SK-N-SH treated with all-trans-retinoic acid at 6 μM for 48 hours (cell line): ENCODE measurements at regions not wholly inside any gene's neighbourhood (a gene's known extent, or its start where the extent isn't known, plus 50 kb on each side); places are given as distances from the start of the nearest gene placed in this dataset.

Experiments used
- BACH2 ChIP-seq: fragments of 250-450 bp; sonication (Bioruptor Pico); IDR thresholded peaks from 2 replicates; pipeline ENCODE4 v1.9.0; 2021; ENCODE audit warnings: mild to moderate bottlenecking, borderline replicate concordance
- CSDC2 ChIP-seq: fragments of 250-450 bp; sonication (Bioruptor Pico); IDR thresholded peaks from 2 replicates; pipeline ENCODE4 v1.5.0; 2020; ENCODE audit warnings: mild to moderate bottlenecking, moderate library complexity
- ESRRG ChIP-seq: fragments of 250-450 bp; sonication (Bioruptor Pico); IDR thresholded peaks from 2 replicates; pipeline ENCODE4 v1.6.1; 2021; ENCODE audit warnings: mild to moderate bottlenecking
- ISL1 ChIP-seq: fragments of 250-450 bp; sonication (Bioruptor Pico); IDR thresholded peaks from 2 replicates; pipeline ENCODE4 v2.1.2; 2022; ENCODE audit warnings: mild to moderate bottlenecking, moderate library complexity
- OSR1 ChIP-seq: fragments of 250-450 bp; sonication (Bioruptor Pico); IDR thresholded peaks from 2 replicates; pipeline ENCODE4 v1.8.0; 2022; ENCODE audit warnings: moderate library complexity, mild to moderate bottlenecking, inconsistent platforms
- PPARA ChIP-seq: fragments of 250-450 bp; sonication (Bioruptor Pico); IDR thresholded peaks from 2 replicates; pipeline ENCODE4 v1.5.0; 2020; ENCODE audit warnings: mild to moderate bottlenecking, borderline replicate concordance
- ZFP3 ChIP-seq: fragments of 250-450 bp; sonication (Bioruptor Pico); IDR thresholded peaks from 2 replicates; pipeline ENCODE4 v1.5.0; 2020; ENCODE audit warnings: mild to moderate bottlenecking, moderate library complexity
- ZFP30 ChIP-seq: fragments of 450-650 bp; formaldehyde crosslinking; IDR thresholded peaks from 2 replicates; pipeline ENCODE4 v1.5.0; 2022; ENCODE audit warnings: mild to moderate bottlenecking, moderate library complexity
- ZNF70 ChIP-seq: fragments of 450-650 bp; formaldehyde crosslinking; IDR thresholded peaks from 2 replicates; pipeline ENCODE4 v1.5.0; 2020; ENCODE audit warnings: mild to moderate bottlenecking, moderate library complexity
- TF ChIP-seq, protein P1 (sequence below): fragments of 250-450 bp; sonication (Bioruptor Pico); IDR thresholded peaks from 2 replicates; pipeline ENCODE4 v1.5.1; 2020; ENCODE audit warnings: low read depth, mild to moderate bottlenecking, moderate library complexity
- TF ChIP-seq, protein P2 (sequence below): fragments of 250-450 bp; sonication (Bioruptor Pico); IDR thresholded peaks from 2 replicates; pipeline ENCODE4 v1.5.1; 2021; ENCODE audit warnings: mild to moderate bottlenecking, moderate library complexity
- TF ChIP-seq, protein P3 (sequence below): fragments of 250-450 bp; sonication (Bioruptor Pico); IDR thresholded peaks from 2 replicates; pipeline ENCODE4 v1.5.0; 2020; ENCODE audit warnings: mild to moderate bottlenecking, moderate library complexity
- TF ChIP-seq, protein P4 (sequence below): fragments of 250-450 bp; sonication (Bioruptor Pico); IDR thresholded peaks from 2 replicates; pipeline ENCODE4 v1.8.0; 2020; ENCODE audit warnings: mild to moderate bottlenecking, moderate library complexity, borderline replicate concordance

DNA sequence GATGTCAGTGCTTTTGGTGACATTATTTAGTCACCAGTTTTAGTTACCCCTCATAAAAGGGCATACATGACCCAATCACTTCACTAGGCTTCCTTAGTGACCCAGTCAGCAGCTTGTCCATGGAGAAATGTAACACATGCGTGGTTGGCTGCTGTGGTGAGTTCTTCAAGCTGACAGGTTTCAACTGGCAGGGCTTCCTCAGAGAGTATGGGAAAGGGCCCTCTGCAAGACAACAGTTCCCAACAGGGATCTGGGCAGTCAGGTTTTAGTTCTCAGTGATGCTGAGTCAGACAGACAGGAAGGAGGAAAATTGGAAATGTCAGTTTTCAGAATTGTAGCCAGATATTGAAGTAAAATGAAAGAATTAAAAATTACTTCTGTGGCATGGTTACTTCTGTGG lies 282.5 kb downstream of the TBL1XR1 start:
- TF ChIP-seq, protein P1, sequence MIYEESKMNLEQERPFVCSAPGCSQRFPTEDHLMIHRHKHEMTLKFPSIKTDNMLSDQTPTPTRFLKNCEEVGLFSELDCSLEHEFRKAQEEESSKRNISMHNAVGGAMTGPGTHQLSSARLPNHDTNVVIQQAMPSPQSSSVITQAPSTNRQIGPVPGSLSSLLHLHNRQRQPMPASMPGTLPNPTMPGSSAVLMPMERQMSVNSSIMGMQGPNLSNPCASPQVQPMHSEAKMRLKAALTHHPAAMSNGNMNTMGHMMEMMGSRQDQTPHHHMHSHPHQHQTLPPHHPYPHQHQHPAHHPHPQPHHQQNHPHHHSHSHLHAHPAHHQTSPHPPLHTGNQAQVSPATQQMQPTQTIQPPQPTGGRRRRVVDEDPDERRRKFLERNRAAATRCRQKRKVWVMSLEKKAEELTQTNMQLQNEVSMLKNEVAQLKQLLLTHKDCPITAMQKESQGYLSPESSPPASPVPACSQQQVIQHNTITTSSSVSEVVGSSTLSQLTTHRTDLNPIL (CRISPR knock-in tag) = no peak
- TF ChIP-seq ESRRG = no peak
- TF ChIP-seq, protein P2, sequence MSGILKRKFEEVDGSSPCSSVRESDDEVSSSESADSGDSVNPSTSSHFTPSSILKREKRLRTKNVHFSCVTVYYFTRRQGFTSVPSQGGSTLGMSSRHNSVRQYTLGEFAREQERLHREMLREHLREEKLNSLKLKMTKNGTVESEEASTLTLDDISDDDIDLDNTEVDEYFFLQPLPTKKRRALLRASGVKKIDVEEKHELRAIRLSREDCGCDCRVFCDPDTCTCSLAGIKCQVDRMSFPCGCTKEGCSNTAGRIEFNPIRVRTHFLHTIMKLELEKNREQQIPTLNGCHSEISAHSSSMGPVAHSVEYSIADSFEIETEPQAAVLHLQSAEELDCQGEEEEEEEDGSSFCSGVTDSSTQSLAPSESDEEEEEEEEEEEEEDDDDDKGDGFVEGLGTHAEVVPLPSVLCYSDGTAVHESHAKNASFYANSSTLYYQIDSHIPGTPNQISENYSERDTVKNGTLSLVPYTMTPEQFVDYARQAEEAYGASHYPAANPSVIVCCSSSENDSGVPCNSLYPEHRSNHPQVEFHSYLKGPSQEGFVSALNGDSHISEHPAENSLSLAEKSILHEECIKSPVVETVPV (CRISPR knock-in tag) = no peak
- no peak for TF ChIP-seq PPARA
- no peak for TF ChIP-seq ZFP30 (CRISPR knock-in tag)
- no peak for TF ChIP-seq CSDC2
- TF ChIP-seq, protein P3, sequence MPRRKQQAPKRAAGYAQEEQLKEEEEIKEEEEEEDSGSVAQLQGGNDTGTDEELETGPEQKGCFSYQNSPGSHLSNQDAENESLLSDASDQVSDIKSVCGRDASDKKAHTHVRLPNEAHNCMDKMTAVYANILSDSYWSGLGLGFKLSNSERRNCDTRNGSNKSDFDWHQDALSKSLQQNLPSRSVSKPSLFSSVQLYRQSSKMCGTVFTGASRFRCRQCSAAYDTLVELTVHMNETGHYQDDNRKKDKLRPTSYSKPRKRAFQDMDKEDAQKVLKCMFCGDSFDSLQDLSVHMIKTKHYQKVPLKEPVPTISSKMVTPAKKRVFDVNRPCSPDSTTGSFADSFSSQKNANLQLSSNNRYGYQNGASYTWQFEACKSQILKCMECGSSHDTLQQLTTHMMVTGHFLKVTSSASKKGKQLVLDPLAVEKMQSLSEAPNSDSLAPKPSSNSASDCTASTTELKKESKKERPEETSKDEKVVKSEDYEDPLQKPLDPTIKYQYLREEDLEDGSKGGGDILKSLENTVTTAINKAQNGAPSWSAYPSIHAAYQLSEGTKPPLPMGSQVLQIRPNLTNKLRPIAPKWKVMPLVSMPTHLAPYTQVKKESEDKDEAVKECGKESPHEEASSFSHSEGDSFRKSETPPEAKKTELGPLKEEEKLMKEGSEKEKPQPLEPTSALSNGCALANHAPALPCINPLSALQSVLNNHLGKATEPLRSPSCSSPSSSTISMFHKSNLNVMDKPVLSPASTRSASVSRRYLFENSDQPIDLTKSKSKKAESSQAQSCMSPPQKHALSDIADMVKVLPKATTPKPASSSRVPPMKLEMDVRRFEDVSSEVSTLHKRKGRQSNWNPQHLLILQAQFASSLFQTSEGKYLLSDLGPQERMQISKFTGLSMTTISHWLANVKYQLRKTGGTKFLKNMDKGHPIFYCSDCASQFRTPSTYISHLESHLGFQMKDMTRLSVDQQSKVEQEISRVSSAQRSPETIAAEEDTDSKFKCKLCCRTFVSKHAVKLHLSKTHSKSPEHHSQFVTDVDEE (CRISPR knock-in tag) = no peak
- TF ChIP-seq ZFP3 = no peak
- no peak for TF ChIP-seq OSR1 (CRISPR knock-in tag)
- TF ChIP-seq, protein P4, sequence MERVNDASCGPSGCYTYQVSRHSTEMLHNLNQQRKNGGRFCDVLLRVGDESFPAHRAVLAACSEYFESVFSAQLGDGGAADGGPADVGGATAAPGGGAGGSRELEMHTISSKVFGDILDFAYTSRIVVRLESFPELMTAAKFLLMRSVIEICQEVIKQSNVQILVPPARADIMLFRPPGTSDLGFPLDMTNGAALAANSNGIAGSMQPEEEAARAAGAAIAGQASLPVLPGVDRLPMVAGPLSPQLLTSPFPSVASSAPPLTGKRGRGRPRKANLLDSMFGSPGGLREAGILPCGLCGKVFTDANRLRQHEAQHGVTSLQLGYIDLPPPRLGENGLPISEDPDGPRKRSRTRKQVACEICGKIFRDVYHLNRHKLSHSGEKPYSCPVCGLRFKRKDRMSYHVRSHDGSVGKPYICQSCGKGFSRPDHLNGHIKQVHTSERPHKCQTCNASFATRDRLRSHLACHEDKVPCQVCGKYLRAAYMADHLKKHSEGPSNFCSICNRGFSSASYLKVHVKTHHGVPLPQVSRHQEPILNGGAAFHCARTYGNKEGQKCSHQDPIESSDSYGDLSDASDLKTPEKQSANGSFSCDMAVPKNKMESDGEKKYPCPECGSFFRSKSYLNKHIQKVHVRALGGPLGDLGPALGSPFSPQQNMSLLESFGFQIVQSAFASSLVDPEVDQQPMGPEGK (CRISPR knock-in tag) = no peak
- no peak for TF ChIP-seq ZNF70
- TF ChIP-seq BACH2 (CRISPR knock-in tag) = no peak
- TF ChIP-seq ISL1 = no peak
